Ishikawa (cell line): ENCODE measurements at regions not wholly inside any gene's neighbourhood (a gene's known extent, or its start where the extent isn't known, plus 50 kb on each side); places are given as distances from the start of the nearest gene placed in this dataset.

Experiments
- CEBPB ChIP-seq: IDR thresholded peaks from 2 replicates; pipeline ENCODE4 v1.6.1; 2012
- CREB1 ChIP-seq: IDR thresholded peaks from 2 replicates; pipeline ENCODE4 v1.6.1; 2012; ENCODE audit warnings: low read depth
- EGR1 ChIP-seq: IDR thresholded peaks from 2 replicates; pipeline ENCODE4 v1.6.1; 2012
- EP300 ChIP-seq: IDR thresholded peaks from 2 replicates; pipeline ENCODE4 v1.6.1; 2012; ENCODE audit warnings: borderline replicate concordance
- FOXM1 ChIP-seq: IDR thresholded peaks from 2 replicates; pipeline ENCODE4 v1.6.1; 2012; ENCODE audit warnings: low read depth, borderline replicate concordance
- MAX ChIP-seq: IDR thresholded peaks from 2 replicates; pipeline ENCODE4 v1.6.1; 2012
- NFIC ChIP-seq: IDR thresholded peaks from 2 replicates; pipeline ENCODE4 v1.6.1; 2012
- RAD21 ChIP-seq: IDR thresholded peaks from 2 replicates; pipeline ENCODE4 v1.6.1; 2012; ENCODE audit warnings: low read depth
- REST ChIP-seq: IDR thresholded peaks from 2 replicates; pipeline ENCODE4 v1.6.1; 2012; ENCODE audit warnings: low read depth, mild to moderate bottlenecking
- TAF1 ChIP-seq: IDR thresholded peaks from 2 replicates; pipeline ENCODE4 v1.6.1; 2012; ENCODE audit warnings: low read depth, mild to moderate bottlenecking
- TCF12 ChIP-seq: IDR thresholded peaks from 2 replicates; pipeline ENCODE4 v1.6.1; 2012; ENCODE audit warnings: low read depth
- TEAD4 ChIP-seq: IDR thresholded peaks from 2 replicates; pipeline ENCODE4 v1.6.1; 2012
- USF1 ChIP-seq: IDR thresholded peaks from 2 replicates; pipeline ENCODE4 v1.6.1; 2012
- YY1 ChIP-seq: IDR thresholded peaks from 2 replicates; pipeline ENCODE4 v1.6.1; 2012; ENCODE audit warnings: low read depth
- ZBTB7A ChIP-seq: IDR thresholded peaks from 2 replicates; pipeline ENCODE4 v1.6.1; 2012; ENCODE audit warnings: low read depth

- TF ChIP-seq YY1 = no peak
- no peak for TF ChIP-seq TEAD4
- TF ChIP-seq TAF1 = no peak
- no peak for TF ChIP-seq NFIC
- no peak for TF ChIP-seq MAX
- no peak for TF ChIP-seq CEBPB
- TF ChIP-seq FOXM1 = no peak
Observed at GRCh38 chr18:7390731-7391492, 160.0 kb downstream of the LRRC30 start.

GRCh38 chr18:7393080-7393479 is 162.2 kb downstream of the LRRC30 start:
- TF ChIP-seq TAF1 (no peak), TEAD4 (no peak), FOXM1 (no peak), CEBPB (no peak), EP300 (no peak), NFIC (no peak), TCF12 (no peak), CREB1 (no peak), ZBTB7A (no peak)

GRCh38 chr18:7394050-7394659 is 163.3 kb downstream of the LRRC30 start:
- TF ChIP-seq EP300 = no peak
- TF ChIP-seq RAD21 = no peak
- TF ChIP-seq USF1 = no peak
- no peak for TF ChIP-seq TEAD4
- no peak for TF ChIP-seq FOXM1
- TF ChIP-seq TAF1 = no peak
- TF ChIP-seq REST = no peak
- no peak for TF ChIP-seq NFIC
- no peak for TF ChIP-seq MAX
- no peak for TF ChIP-seq EGR1
- no peak for TF ChIP-seq ZBTB7A
- TF ChIP-seq YY1 = no peak
- no peak for TF ChIP-seq TCF12
- no peak for TF ChIP-seq CEBPB
- TF ChIP-seq CREB1 = no peak

- TF ChIP-seq ZBTB7A = no peak
- no peak for TF ChIP-seq EGR1
- no peak for TF ChIP-seq RAD21
- TF ChIP-seq TCF12 = no peak
- no peak for TF ChIP-seq TAF1
Observed at GRCh38 chr18:7395566-7395965, 164.7 kb downstream of the LRRC30 start.

- no peak for TF ChIP-seq USF1
- no peak for TF ChIP-seq YY1
- no peak for TF ChIP-seq NFIC
- no peak for TF ChIP-seq ZBTB7A
- TF ChIP-seq TEAD4 = no peak
- no peak for TF ChIP-seq MAX
- TF ChIP-seq FOXM1 = no peak
- no peak for TF ChIP-seq REST
- TF ChIP-seq EGR1 = no peak
- no peak for TF ChIP-seq EP300
- no peak for TF ChIP-seq TAF1
- no peak for TF ChIP-seq RAD21
- TF ChIP-seq CEBPB = no peak
- TF ChIP-seq TCF12 = no peak
- TF ChIP-seq CREB1 = no peak
Observed at GRCh38 chr18:7413906-7414305, 153.2 kb upstream of the PTPRM start.
